Left colon (tissue), 2 donors: ENCODE measurements at regions not wholly inside any gene's neighbourhood (a gene's known extent, or its start where the extent isn't known, plus 50 kb on each side); places are given as distances from the start of the nearest gene placed in this dataset.

Source experiments
- ATAC-seq: fragments of 200-7000 bp; cut with Tn5 transposase; one replicate; pipeline ENCODE4 v1.9.1; 2020; ENCODE audit warnings: mild to moderate bottlenecking, moderate library complexity
- DNase-seq, 2 donors: peaks; one replicate each; pipeline ENCODE4 v3.0.0-alpha.2; 2020
- intact Hi-C, 2 donors: fragments of 100-400 bp; cut with DNase I in 1 of 2; cut with micrococcal nuclease in 1 of 2; formaldehyde crosslinking; loops; one replicate each; pipeline versions ENCODE4 v1.11.2 to v1.14.0; 2022; cut with DNase I, micrococcal nuclease
- donor health status: DM: no; HTN: no; CAD: no.
- donor health status: DM: yes; HTN: yes; CAD: no.

DNA sequence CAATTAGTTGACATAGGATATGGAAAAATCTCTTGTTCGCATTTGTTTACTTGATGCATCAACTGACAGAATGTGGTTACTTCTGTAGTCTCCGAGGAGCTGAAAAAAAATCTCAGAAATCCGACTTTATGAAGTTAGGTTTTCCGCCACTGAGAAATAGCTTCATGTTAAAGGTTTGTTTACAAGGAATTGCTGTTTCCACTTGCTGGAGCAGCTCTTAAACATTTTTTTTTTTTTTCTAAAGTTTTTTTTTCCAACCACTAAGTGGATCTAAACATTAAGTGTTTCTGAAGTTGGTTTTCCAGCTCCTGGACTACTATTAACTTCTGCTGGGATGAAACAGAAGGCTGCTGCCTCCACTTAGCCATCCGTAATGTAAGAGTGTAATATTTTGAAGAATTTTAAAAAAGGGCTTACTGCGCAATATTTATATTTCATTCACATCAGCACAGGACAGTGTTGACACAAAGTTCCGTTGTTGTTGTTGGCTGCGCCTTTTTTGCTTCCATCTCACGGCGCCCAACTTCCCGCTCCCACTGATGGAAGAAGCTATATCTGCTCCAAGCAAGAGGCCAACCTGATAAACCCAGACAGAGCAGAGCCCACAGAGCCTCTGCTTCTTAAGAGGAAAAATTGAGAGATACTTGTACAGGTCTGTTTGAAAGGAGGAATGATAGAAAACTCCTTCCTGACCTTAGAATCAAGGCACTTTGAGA, 167.7 kb upstream of the KCNJ16 start:
- no peak for ATAC-seq
- intact Hi-C loops = no loop called here
- no peak for DNase-seq

DNA sequence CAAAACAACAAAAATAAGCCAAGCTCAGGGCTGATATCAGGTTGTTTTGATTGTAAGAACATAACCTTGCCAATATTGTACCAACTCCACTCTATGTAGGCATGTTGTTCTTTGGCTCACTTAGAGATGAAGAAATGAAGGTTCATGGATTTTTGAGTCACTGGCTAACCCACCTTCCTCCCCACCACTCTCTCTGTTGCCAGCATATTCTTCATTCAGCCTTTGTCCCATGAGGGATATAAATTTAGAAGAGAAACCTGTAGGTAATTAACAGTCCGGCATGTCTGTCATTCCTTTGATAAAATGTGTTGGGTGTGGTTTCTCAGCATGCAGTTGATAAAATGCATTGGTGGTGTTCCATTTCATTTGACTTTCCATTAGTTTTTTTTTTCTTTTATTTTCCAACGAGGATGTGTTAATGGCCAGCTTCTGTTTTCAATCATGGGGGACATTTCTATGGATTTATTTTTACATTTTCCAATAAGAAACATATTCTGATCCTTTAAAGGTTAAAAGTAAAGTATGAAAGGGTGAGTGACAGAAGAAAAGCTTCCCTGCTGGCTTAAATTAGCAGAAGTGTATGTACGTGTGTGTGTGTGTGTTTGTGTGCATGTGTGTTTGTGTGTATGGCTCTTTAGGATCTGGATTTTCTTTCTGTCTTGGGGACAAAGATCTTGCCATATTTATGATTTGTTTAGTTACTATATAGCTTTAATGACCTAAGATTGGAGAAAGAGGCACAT, 166.2 kb upstream of the KCNJ16 start:
- ATAC-seq = no peak

DNA sequence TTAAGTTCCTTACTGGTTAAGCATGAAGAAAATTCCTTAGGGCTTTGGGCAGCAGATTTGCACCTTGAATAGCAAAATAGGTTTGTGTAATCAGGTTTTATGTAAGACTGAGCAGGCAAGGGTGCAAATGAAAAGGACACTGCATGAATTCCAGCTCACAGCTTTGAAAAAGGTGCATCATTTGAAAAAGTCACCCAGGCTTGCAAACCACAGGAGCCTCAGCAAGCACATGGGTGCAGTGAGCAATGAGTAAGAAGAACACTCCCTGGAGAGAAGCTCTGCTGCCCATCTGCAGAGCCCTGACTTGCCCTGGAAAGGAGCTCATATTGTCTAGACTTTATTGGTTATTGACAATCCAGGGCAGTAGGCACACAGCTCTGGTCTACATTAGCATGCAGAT, 165.6 kb upstream of the KCNJ16 start:
- no peak for DNase-seq
- ATAC-seq = no peak
- intact Hi-C loops = no loop called here

More for the DNA sequence above, 166.2 kb upstream of the KCNJ16 start:
- no peak for DNase-seq
- intact Hi-C loops = no loop called here

DNA sequence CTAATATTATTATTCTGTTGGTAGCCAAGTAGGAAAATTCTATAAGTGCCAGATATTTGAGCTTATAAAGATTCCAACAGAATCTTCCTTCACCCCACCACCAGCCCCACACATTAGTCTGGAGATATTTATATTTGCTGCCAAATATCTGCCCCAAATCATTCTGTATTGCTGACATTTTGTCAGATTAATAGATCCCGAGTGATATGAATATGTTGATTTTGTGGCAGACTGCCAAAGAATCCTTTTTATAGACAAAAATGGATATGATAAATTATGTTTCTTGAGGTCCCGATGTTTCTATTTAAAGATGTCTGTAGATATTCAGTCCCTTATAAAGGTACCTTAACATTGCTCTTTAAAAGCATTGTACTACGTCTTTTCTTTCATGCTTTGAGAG, 162.2 kb upstream of the KCNJ16 start:
- DNase-seq (no peak), ATAC-seq (no peak)
- intact Hi-C loops = no loop called here

DNA sequence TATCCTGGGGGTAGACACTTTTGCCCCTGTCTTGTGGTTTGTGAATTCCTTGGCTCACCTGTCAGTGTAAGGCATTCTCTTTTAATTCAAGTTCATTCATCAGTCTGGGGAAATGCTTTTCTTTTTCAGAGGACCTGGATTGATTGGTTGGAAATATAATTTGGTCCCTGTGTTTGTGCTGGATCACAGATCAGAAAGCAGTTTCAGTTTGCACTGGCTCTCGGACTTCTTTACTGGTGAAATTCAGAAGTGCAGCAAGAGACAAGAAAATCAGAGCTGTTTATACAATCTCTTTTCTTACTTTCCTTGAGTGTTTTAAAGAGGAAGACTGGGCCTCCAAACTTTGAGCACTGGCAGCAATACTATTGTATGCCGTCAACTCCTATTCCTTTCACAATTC, 161.8 kb upstream of the KCNJ16 start:
- intact Hi-C loops = no loop called here
- no peak for DNase-seq
- ATAC-seq = no peak

DNA sequence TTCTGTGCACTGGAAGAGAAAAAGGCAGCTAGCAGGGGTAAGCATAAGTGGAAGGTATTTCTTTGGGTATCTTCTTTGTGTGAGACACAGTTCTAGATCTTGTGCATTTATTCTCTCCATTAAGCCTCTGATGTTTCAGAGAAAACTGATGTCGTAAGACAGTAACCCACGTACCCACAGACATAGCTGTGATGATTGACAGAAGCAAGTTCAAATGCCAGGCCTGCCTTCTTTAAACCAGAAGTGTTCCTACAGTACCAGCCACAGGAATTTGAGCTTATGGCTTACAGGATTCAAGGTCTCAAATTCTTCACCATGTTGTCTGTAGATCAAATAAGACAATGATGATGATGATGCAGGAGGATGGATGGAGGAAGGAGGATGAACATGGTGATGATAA, 161.4 kb upstream of the KCNJ16 start:
- intact Hi-C loops = no loop called here
- DNase-seq (no peak), ATAC-seq (no peak)

DNA sequence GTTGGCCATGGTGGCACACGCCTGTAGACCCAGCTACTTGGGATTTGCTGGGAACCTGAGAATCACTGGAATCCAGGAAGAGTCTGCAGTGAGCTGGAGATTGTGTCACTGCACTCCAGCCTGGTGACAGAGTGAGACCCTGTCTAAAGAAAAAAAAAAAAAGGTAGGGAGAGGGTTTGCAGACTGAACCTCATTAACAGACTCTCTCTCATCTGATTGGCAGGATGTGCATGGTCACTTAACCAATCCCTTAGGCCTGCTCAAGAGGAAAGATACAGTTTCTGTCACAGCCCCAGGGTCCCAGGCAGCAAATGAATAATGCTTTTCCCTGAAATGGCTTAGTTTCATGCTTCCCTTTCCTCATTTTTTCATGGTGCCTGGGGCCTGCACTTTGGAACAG, 160.5 kb upstream of the KCNJ16 start:
- intact Hi-C loops = no loop called here
- DNase-seq = no peak
- ATAC-seq = no peak

DNA sequence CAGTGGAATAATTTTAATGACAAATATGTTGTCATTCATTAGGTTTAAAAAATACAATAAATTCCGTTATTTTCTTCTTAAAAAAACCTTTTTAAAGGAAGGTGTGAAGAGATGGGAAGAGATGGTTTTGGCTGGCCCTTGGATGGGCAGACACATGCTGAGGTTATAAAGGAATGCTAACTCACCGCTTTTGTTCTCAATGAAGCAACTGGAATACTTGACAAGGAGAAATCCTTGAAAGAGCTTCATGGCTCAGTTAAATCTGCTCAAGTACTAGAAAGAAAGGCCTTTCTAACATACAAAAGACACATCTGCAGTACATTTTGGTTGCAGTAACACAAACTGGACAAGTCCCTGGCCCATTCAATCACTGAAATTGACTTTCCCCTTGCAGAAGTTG, 158.3 kb upstream of the KCNJ16 start:
- DNase-seq = no peak
- ATAC-seq = no peak
- intact Hi-C loops = no loop called here

DNA sequence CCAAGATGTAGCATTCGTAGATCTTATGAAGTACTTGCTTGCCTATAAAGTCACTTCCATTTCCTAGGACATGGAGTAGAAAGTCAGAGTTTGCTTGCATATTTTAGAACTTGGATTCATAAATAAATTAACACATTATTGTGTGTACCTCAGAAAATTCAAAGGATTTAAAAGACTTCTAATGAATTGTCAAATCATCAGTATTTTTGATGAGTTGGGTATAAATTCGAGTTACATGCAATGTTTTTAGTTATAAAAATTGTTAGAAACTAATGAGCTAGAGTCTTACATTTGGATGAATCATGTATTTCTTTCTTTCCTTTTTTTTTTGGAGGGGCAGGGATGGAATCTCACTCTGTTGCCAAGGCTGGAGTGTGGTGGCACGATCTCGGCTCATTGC, 156.9 kb upstream of the KCNJ16 start:
- no peak for ATAC-seq

DNA sequence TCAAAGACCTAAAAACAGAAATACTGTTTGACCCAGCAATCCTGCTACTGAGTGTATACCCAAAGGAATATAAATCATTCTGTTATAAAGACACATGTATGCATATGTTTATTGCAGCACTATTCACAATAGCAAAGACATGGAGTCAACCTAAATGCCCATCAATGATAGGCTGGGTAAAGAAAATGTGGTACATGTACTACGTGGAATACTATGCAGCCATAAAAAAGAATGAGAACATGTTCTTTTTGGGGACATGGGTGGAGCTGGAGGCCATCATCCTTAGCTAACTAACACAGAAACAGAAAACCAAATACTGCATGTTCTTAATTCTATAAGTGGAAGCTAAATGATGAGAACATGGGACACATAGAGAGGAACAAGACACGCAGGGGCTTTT, 155.2 kb upstream of the KCNJ16 start:
- intact Hi-C loops = no loop called here
- no peak for ATAC-seq

More for the DNA sequence above, 156.9 kb upstream of the KCNJ16 start:
- intact Hi-C loops = no loop called here
- DNase-seq = no peak

DNA sequence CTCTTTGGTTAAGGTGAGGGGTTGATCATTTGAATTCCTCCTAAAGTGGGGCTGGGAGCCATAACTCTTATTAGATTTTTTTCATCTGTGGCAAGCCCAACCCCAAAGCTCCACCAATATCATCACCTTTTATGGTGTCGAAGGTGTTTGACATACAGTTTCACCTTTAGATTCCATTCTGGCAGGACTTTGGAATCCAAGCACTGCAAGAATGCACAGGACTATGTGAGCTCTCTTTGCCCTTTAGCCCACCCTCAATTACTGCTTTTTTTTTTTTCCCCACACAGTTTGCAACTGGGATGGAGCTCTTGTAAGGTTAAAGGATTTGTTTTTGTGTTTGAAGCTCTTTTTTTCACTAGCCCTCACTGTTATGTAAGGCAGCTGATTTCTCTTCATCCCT, 154.0 kb upstream of the KCNJ16 start:
- intact Hi-C loops = no loop called here
- DNase-seq = no peak
- ATAC-seq = no peak

More for the DNA sequence above, 155.2 kb upstream of the KCNJ16 start:
- DNase-seq = no peak

DNA sequence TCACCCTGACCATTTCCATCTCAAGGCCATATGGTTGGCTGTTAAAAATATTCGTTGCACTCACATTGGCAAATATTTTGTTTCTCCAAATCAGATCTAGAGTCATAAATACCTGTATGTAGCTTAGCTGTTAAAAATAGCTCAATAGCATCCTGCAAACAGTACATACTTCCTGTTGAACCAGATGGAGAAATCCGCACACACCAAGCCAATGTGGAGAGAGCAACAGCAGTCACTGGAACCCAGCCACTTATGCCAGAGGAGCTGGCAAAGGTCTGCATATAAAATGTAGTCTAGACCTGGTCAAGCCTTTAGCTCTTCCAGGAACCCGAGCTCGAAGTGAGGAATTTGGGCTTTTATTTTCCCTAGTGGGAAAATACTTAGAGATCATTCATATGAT, 146.4 kb upstream of the KCNJ16 start:
- DNase-seq = no peak
- ATAC-seq = no peak
- intact Hi-C loops = no loop called here

DNA sequence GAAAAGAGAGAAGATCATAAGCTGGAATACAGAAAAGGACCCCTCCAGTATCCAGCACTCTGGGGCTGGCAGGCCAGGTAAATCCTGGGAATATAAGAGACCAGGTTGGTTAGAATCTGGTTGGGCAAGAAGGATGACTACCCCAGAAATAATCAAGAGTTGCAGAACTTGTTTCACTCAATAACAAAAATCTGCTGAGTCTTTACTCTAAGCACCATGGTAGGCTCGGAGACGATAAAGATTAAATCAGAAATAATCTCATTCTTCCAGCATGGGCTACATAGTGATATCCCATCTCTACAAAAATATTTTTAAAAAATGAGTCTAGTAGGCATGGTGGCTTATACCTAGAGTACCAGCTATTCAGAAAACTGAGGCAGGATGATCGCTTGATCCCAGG, 138.0 kb upstream of the KCNJ16 start:
- intact Hi-C loops = loop anchor here in 1 of 2 donors (10.0 kb wide), 1 partner anchor 62 kb away; no protein-coding TSS in a partner anchor
- DNase-seq = no peak
- ATAC-seq = no peak

DNA sequence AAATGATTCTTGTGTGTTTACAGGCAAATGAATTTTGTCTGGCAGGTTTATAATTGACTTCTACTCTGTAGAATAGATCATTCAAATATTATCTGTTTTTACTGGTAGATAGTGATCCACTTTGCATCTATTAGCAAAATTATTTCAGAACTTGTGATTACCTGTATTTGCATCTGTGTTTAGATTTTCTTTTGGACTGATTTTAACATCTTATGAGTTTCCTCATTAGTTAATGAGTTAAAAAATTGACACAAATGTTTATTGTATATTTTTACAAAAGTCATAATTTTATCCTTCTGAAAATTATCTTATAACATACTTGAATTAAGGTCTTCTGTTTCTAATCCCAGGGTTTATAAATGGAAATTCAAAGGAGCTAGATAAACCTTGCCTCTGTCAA, 132.0 kb upstream of the KCNJ16 start:
- ATAC-seq = no peak
- DNase-seq = no peak
- intact Hi-C loops = no loop called here

DNA sequence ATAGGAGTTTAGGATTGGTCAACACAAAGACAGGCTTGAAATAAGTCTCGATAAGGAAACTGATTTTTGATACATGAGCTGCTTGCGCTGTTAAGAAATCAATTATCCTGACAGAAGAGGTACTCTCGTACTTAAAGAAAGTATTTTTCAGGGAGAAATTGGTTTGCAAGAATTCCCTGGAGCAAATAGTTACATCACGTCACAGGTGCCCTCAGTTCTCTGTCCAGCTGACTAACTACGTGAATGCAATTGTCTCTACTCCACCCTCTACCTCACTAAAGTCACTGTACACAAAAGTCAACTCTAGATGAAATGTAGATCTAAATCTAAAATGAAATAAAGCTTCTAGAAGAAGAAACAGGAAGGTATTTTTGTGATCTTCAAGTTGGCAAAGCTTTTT, 130.6 kb upstream of the KCNJ16 start:
- no peak for DNase-seq
- intact Hi-C loops = no loop called here
- no peak for ATAC-seq

DNA sequence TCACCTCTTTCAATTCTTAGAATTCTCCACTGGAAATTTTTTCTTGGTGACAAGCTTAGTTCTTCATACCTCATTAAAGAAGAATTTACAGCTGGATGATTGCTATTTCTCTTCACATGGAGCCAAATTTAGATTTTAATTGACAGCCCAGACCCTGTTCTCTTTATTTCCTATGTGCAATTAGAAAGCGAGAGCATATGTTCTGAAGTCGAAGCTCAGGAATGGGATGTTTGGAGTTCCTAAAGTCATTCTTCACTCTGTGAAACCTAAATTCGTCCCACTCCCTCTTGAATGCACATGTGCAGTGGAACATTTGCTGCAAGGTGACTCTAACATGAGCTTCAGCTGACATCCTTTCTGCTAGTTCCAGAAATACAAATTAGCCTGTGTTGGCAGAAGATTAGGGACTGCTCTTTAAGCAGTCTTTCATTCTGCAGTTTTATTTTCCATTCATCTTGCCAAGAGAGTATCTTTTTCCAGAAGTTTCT, 129.3 kb upstream of the KCNJ16 start:
- intact Hi-C loops = no loop called here
- DNase-seq = no peak
- ATAC-seq = no peak

DNA sequence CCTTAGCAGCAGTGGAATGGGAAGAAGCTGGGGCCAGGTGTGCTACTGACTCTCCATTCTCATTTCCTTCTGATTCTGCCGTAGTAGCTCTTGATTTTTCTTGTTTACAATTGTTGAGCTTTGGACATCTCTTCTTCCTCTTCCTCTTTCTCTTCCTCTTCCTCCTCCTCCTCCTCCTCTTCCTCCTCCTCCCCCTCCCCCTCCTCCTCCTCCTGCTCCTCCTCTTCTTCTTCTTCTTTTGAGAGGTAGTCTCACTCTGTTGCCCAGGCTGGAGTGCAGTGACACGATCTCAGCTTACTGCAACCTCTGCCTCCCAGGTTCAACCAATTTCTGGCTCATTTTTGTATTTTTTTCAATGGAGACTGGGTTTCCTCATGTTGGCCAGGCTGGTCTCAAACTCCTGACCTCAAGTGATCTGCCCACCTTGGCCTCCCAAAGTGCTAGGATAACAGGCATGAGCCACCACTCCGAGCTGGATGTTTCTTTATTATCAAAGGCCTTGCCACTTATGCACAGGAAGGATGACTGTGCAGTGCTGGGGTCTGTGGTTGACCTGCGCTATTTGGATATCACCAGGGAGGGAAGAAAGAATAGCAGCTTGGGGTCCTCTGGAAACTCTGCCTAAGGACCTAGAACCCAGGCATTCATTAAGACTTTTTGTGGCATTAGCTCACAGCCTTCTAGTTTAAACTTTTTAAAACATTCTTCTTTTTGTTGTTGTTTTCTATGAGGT, 127.8 kb upstream of the KCNJ16 start:
- ATAC-seq = no peak
- intact Hi-C loops = no loop called here
- no peak for DNase-seq

DNA sequence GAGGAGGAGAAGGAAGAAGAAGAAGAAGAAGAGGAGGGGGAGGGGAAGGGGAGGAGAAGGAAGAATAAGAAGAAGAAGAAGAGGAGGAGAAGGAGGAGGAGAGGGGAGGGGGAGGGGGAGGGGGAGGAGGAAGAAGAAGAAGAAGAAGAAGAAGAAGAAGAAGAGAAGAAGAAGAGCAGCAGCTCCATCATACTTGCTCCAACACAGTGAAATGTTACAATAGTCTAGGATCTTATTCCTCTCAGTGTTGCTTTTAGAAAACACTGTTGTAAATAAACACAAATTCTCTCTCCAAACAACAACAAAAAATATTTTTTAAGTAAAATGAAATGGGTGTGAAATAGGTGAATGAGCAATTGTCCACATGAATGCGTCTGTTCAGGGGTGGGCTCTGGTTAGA, 126.6 kb upstream of the KCNJ16 start:
- ATAC-seq (no peak), DNase-seq (no peak)
- intact Hi-C loops = no loop called here

DNA sequence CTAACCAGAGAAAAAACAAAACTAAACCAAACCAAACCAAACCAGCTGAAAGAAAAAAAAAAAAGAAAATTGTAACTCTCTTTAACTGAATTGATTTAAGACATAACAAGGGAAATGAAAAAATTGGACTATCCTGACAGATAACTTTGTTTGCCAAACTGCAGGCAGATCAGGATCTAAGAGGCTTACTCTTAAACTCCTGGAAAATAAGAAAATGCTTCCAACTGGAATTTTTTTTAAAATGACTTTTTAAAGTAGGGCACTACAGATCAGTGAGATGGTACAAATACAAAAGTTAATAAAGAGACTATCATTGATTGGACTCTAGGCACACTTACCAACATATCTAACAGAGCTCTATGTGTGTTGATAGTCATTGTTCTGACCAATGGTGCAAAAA, 125.5 kb upstream of the KCNJ16 start:
- DNase-seq (no peak), ATAC-seq (no peak)
- intact Hi-C loops = no loop called here
